GM12875 (cell line): ENCODE measurements at regions not wholly inside any gene's neighbourhood (a gene's known extent, or its start where the extent isn't known, plus 50 kb on each side); places are given as distances from the start of the nearest gene placed in this dataset.
"Not testable (repeated sequence)": the region's sequence is repeated elsewhere in the genome, so short reads cannot be mapped to it uniquely, and the experiment has no call there.

Experiments used
- H3K4me3 ChIP-seq: one replicate; pipeline ENCODE4 v1.5.1; 2011; ENCODE audit warnings: low read depth, low read length, control low read depth
- TF ChIP-seq, protein P1 (sequence below): IDR thresholded peaks from 2 replicates; pipeline ENCODE4 v1.5.1; 2011; ENCODE audit warnings: low read depth, mild to moderate bottlenecking, control low read depth, inconsistent platforms, low read length, moderate library complexity, borderline replicate concordance; ENCODE audit not compliant: insufficient read depth

DNA sequence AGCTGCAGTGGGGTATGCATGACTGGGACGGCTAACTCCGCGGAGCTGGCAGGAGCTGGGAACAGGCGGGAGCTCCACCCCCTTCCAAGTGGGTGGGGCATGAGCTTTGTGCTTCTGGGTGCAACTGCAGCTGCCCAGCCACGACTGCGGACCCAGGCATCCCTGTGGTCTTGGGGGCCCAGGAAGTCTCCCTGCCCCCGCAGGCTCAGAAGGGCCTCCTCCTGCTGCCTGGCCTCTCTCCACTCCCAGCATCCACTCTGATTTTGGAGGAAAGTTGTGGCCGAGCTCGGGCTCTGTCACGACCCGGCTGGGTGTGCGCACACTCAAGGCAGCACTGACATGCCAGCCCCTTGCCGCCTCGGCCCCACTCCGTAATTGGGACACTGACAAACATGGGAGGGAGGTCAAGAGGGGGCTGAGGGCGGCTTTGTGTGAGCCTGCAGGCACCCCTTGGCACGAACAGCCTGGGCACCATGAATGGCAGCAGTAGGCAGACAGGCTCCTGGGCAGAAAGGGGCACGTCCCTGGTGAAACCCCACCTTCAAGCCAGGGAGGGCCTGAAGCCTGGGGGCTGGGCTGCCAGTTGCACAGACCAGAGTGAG lies 822.6 kb downstream of the GLUD2 start:
- TF ChIP-seq, protein P1, sequence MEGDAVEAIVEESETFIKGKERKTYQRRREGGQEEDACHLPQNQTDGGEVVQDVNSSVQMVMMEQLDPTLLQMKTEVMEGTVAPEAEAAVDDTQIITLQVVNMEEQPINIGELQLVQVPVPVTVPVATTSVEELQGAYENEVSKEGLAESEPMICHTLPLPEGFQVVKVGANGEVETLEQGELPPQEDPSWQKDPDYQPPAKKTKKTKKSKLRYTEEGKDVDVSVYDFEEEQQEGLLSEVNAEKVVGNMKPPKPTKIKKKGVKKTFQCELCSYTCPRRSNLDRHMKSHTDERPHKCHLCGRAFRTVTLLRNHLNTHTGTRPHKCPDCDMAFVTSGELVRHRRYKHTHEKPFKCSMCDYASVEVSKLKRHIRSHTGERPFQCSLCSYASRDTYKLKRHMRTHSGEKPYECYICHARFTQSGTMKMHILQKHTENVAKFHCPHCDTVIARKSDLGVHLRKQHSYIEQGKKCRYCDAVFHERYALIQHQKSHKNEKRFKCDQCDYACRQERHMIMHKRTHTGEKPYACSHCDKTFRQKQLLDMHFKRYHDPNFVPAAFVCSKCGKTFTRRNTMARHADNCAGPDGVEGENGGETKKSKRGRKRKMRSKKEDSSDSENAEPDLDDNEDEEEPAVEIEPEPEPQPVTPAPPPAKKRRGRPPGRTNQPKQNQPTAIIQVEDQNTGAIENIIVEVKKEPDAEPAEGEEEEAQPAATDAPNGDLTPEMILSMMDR, result no peak
- H3K4me3 ChIP-seq, result no peak overlapping the region

DNA sequence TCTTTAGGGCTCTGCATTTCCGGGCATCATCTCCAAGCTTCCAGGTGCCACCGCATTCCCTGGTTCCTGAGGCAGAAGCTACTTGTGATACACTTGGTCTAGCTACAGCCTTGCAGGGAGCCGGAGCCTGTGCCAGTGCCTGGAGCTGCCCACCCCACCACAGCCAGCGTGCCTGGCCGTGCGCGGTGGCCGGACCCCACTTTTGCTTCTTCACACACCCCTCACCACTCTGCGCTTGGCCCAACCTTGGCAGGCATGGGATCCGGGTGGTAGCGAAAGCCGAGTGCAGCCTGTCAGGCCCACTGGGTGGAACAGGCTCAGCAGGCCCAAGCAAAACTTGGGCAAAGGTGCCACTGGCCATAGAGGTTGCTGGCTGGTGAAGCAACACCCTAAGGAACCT lies 823.7 kb downstream of the GLUD2 start:
- TF ChIP-seq, protein P1, result no peak
- H3K4me3 ChIP-seq, result no peak overlapping the region

DNA sequence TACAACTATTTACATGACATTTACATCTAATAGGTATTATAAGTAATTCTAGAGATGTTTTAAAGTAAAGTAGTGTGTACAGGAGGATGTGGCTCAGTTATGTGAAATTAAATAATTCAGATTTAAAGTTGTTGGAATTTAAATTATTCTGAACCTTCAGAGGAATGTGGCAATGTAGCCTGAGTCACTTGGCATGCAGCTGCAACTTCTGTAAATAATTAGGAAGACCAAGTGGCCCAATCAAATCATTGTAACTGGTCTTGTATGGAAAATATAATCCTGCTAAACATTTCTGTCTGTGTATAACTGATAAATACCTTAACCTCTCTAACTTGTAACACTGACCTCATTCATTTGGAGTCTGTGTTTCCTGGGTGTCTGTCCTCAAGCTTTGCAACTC lies 828.9 kb downstream of the GLUD2 start:
- H3K4me3 ChIP-seq, result no peak overlapping the region
- TF ChIP-seq, protein P1, result no peak

DNA sequence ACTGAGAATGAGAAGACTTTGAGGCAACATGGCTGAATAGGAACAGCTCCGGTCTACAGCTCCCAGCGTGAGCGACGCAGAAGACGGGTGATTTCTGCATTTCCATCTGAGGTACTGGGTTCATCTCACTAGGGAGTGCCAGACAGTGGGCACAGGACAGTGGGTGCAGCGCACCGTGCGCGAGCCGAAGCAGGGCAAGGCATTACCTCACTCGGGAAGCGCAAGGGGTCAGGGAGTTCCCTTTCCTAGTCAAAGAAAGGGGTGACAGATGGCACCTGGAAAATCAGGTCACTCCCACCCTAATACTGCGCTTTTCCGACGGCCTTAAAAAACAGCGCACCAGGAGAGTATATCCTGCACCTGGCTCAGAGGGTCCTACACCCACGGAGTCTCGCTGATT lies 829.9 kb downstream of the GLUD2 start:
- not testable (repeated sequence) for H3K4me3 ChIP-seq

DNA sequence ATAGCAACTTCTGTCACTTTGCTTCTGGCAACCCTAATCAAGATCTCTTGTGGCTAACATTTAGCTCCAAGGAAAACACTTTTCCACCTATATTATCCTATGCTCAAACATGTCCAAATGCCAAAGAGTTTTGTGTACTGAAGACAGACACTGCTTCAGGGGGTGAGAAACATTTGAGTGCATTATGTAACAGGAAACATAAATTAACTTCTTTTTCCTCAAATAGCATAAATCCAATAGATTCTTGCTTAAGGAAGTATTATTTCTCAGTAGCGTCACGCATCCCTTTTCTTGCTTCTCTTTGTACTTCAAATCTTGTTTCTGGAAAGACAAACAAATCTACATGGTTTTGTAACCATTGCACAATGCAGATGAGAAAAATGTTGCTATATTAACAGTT lies 839.1 kb downstream of the GLUD2 start:
- H3K4me3 ChIP-seq, result no peak overlapping the region
- TF ChIP-seq, protein P1, result no peak

DNA sequence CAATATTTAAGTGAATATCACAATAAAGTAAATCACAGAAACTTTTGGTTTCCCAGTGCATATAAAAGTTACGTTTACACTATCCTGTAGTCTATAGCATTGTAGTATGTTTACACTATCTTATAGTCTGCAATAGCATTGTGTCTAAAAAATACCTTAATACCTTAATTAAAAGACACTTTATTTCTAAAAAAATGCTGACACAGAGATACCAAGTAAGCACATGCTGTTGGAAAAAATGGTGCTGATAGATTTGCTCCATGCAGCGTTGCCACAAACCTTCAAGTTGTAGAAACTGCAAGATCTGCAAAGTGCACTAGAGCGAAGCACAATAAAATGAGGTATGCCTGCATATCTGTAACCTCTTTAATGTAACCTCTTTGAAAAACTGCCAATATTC lies 847.3 kb downstream of the GLUD2 start:
- TF ChIP-seq, protein P1, result no peak
- H3K4me3 ChIP-seq, result no peak overlapping the region

DNA sequence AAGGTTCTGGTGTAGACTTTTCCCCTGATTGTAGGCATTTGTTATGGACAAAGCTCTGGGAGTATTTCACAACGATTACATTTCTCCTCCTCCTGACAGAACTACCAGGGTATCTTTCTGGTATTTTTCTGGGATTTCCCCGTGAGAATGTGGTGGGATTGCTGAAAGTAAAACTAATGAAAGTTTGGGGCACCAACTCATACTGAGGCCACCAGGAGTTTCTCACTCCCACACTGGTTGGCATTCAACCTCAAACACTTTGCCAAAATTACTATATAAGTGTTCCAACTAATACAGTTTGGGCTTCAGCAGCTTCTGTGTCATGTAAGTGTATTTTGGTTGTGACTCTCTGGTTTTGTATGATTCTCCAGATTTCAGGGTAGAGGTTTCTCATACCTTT lies 855.1 kb downstream of the GLUD2 start:
- H3K4me3 ChIP-seq, result no peak overlapping the region
- TF ChIP-seq, protein P1, result no peak

DNA sequence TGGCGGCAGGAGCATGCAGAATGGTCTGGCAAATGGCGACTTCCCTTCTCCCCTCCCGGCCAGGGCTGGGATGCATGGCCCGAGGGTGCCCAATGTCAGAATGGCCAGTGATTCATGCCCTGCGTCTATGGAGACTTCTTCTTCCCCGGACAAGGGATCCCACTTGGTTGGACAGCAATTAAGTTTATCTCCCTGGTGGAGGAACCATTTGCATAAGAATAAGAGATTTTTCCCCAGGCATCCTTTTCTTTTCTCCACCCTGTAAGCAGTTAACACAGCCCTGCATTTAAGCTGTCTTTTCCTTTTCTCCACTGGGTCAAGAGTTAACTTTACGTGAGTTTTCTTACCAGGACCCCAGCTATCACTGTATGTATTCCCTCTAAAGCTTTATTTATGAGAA lies 856.6 kb downstream of the GLUD2 start:
- no peak overlapping the region for H3K4me3 ChIP-seq
- TF ChIP-seq, protein P1, result no peak
